NCI-H1417 treated with DMSO at 0.1 percent for 48 hours (cell line): ENCODE measurements at regions not wholly inside any gene's neighbourhood (a gene's known extent, or its start where the extent isn't known, plus 50 kb on each side); places are given as distances from the start of the nearest gene placed in this dataset.
"Not testable (repeated sequence)": the region's sequence is repeated elsewhere in the genome, so short reads cannot be mapped to it uniquely, and the experiment has no call there.

Source experiments
- DNase-seq: peaks from one replicate; lab custom pipeline; 2025; lab: John Stamatoyannopoulos, UW

DNA sequence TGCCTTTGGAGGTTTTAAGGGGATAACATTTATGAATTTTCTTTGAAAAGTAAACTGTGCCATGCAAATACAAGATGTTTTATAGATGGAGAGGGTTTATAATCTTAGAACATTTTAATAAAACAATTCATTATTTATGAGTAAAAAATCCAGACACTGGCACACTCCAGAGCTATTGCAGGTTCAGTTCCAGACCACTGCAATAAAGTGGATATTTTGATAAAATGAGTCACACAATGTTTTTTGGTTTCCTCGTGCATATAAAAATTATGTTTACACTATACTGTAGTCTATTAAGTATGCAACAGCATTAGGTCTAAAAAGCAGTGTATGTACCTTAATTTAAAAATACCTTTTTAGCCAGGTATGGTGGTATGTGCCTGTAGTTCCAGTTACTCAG lies 146.2 kb upstream of the ZBED5 start:
- DNase-seq: no peak

DNA sequence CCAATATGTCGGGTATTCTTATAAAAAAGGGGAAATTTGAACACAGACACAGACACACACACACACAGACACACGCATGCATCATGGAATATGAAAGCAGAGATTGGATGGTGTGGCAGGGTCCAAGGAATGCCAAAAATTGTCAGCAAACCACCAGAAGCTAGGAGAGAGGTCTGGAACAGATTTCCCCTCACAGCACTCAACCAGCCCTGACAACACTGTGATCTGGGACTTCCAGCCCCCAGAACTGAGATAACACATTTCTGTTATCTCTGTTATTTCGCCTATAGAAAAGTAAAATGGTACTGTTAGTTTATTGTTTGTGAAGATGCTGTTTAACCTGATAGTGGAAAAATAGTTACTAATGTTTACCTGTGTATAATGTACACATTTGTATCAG lies 145.4 kb upstream of the ZBED5 start:
- no peak for DNase-seq

DNA sequence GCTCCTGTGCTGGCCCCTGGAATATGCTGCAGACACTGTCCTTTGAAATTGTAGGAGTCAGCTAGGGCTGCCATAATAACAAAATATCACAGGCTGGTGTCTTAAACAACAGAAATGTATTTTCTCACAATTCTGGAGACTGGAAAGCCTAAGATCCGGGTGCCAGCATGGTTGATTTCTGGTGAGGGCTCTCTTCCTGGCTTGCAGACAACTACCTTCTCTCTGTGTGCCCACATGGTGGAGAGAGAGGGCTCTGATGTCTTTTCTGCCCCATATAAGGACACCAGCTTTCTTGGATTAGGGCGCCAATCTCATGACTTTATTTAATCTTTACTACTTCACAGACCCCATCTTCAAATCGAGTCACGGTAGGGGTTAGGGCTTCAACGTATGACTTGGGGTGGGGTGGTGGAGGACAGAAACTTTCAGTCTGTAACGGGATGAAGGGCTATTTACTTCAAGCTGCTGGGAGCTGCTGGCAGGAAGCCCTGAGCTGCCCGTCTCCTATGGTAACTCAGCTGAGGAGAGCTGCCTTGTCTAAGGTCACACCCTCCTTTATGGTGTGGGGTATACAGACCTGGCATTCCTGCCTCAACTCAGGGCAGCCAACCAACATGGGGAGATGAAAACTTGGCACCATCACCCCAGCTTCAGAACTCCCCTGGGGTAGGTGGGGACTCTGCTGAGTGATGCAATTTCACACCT lies 142.9 kb upstream of the ZBED5 start:
- no peak for DNase-seq

DNA sequence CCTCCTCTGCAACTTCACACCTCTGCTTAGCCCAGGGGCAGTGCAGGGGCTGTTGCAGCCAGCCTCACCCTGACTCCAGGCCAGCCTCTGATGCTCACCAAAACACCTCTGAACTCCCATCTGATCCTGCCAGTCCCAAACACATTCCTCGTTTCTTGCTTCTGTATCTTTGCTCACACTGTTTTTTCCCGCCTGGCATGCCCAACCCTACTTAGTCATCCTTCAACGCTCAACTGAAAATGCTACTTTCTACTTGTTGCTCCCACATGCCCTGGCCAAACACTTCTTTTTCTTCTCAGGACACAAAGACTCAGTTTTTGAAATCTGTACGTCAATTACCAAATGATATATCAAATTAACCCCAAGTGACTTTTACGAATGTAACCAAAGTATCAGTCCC lies 140.8 kb upstream of the ZBED5 start:
- DNase-seq: no peak

DNA sequence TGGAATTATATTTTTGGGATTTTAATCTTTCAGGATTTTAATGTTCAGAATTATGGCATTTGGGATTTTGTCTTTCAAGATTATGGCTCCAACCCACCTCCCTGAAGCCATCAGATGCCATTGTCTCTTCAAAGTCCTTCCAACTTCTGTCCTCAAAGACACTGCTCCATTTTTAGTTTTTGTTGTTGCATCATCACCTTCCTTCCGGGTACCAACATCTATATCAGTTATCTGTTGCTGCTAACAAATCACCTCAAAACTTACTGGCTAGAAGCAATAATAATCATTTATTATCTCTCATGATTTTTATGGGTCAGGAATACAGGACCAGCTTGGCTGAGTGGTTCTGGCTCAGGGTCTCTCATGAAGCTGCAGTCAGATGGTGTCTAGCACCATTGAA lies 138.8 kb upstream of the ZBED5 start:
- no peak for DNase-seq

DNA sequence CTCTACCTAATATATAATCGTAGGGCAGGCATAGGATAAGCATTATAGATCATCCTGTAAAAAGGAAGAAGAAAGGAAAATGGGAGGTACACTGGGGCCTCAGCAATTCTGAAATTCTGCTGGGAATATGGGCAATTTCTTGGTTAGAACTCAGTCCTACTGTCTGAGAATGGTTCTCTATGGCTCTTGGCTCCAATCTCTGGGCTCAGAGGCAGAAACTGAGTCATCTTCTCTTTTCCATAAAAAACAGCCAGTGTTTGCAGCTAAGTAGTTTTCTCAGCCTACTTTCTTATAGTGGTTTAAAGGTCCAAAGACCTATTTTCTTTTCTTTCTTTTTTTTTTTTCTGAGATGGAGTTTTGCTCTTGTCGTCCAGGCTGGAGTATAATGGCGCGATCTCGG lies 135.8 kb upstream of the ZBED5 start:
- no peak for DNase-seq

DNA sequence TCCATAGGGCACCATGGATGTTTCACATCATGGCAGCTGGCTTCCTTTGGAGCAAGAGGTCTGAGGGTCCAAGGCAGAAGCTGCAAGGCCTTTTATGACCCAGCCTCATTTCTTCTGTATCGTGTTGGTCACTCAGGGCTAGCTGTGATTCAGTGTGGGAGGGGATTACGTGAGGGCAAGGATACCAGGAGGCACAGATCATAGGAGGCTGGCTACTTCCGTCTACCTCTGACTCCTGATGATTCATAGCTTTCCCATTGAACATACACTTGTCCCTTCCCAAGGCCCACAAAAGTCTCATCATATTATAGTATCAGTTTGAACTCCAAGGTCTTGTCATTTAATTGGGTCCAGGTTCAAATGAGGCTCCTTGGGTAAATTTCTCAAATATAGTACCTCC lies 135.3 kb upstream of the ZBED5 start:
- no peak for DNase-seq

DNA sequence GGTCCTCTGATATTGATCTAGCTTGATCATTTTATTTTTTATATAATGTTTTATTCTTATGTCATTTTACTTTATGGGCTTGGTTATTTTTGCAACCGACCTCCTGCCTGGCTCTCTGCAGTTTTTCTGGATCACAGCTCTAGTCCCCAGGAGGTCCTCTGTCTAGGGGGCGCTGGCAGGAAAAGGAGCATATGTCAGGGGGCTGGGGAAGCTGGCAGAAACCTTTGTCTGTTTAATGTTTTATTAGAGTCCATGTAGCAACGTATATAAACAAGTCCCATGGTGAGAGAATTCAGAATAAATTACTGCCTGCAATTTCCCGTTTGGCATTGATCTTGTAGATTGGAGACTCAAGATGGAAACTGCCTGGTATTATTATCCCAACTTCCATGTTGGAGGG lies 133.5 kb upstream of the ZBED5 start:
- no peak for DNase-seq

DNA sequence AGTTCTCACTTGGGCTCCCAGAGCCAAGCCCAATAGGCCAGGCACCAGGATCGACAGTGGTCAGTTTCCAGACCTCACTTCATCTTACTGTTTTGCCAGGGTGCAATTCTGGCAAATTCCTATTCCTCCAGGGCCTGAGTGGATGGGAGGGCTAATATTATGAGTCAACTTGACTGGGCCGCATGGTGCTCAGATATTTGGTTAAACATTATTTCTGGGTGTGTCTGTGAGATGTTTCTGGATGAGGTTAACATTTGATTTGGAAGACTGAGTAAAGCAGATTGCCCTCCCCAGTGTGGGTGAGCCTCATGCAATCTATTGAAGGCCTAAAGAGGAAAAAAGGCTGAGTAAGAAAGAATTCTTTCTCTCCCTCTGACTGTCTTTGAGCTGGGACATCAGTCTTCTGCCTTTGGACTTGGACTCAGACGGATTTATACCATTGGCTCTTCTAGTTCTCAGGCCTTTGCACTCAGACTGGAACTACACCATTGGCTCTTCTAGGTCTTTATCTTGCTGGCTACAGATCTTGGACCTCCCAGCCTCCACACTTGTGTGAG lies 132.9 kb upstream of the ZBED5 start:
- no peak for DNase-seq

DNA sequence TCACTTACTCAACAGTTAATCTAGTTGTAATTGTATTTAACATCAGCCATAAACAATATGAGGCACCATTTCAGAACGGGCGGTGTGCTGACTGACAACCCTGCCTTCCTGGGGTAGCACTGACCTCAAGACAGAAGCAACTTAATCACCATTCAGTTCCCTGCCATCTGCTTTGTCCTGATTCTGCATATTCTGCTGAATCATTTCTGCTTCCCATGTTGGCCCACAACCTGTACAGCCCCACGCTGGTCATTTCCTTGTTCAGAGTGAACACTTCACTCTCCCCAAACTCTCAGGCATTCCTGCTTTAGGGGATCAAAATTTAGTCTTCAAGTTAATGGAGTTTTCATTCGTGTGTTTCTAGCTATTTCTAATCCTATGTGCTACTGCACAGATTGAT lies 132.3 kb upstream of the ZBED5 start:
- DNase-seq: no peak

DNA sequence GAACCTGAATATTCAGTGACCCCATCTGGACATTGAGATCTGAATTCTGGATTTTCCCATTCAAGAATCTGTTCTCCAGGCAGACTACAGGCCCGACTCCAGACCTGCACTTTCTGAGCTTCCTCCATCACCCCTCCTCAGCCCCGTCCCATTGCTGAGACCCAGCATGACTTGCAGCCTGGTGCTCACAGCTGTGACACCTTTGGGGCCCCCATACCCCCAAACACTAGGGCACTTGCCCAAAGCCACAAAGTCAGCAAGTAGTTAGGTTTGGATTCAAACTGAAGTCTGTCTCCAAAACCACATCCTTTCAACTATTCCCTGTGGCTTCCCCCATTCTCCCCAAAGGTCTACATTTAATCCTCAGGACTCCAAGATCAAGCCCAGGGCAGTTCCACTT lies 128.2 kb upstream of the ZBED5 start:
- no peak for DNase-seq

DNA sequence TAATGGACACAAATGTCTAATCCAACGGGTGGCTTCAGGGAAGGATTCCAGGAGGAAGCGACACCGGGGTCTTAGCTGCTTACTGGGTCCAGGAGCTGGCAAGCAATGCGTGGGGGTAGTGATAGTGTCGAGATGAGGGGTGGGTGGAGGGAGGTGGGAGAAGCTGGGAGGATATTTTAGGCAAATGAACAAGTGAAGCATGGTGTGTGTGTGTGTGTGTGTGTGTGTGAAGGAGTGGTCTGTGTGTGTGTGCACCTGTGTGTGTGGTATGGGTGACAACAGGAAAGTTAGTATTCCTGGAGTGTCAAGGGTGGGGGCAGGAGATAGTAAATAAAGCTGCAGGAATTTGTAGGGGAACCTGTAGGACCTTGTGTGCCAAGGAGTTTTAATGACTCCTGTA lies 126.9 kb upstream of the ZBED5 start:
- DNase-seq: no peak

DNA sequence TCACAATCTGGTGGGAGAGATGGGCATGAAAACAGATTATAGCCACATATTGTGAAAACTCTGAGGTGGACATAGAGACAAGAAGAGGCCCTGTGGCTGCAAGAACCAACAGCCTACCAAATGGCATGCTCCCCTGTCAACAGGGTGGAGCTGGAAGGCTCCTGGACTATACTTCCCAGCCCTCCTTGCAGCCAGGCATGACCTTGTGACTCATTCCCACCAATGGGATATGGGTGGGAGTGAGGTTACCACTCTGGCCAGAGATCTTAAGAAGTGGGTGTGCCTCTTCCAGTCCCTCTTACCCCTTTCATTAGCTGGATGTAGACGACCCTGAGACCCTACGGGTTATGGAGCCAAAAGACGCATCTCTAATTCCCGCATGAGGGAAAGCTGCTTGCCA lies 126.4 kb upstream of the ZBED5 start:
- no peak for DNase-seq

DNA sequence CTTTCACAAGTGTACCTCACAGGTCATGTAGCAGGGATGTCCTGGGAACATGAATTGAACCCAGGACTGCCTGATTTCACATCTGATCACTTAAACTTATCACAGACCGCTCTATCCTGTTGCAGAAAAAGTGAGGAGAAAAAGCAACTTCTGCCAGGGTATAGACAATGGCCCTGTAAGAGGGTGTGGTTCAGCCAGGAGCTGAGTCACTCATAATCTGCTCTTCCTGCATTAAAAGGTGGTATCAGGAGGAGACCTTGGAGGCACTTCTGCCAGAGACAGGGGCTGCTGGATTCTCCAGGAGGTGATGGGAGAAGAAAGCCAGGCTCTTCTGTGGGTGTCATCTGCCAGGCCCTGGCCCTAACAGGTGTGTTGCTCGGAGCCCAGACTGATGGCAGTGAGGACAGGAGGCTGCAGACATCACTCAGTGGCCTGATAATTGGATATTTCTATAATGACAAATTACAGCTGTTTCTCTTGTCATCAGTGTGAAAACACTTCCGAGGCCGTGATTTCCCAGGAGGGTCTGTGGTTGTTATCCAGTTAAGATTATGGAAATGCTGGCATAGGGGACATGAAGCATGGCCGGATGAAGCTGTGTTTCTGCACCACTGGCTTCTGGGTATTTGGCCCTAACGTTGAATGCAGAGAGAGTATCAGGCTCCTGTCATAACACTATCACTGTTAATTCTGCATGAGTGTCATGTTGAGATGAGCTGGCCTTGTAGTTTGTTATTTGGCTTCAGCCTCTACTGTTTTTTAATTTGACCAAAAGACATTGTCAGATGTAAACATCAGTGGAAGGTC lies 125.1 kb upstream of the ZBED5 start:
- DNase-seq: no peak

DNA sequence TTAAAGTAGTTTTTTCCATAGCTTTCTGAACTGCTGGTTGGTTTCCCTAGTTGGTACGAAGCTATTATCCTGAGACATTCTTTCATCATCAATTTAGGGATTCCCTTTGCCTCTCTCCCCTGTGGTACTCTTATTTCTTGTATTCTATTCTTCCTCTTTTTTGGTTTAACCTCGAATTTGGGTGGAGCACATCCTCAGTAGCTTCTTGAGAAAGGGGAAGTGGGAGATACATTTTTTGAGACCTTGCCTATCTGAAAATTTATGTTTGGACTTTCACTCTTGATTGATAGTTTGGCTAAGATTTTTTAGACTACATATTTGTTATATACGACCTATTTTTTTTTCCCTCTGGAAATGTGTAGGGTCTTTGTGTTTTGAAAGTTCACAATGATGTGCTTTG lies 121.7 kb upstream of the ZBED5 start:
- no peak for DNase-seq

DNA sequence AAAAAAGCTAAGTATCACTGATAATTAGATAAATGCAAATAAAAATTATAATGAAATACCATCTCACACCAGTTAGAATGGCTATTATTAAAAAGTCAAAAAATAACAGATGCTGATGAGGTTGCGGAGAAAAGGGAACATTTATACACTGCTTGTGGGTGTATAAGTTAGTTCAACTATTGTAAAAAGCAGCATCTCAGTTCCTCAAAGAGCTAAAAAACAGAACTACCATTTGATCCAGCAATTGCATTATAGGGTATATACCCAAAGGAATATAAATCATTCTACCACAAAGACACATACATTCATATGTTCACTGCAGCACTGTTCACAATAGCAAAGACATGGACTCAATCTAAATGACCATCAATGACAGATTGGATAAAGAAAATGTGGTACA lies 120.3 kb upstream of the ZBED5 start:
- DNase-seq: no peak

DNA sequence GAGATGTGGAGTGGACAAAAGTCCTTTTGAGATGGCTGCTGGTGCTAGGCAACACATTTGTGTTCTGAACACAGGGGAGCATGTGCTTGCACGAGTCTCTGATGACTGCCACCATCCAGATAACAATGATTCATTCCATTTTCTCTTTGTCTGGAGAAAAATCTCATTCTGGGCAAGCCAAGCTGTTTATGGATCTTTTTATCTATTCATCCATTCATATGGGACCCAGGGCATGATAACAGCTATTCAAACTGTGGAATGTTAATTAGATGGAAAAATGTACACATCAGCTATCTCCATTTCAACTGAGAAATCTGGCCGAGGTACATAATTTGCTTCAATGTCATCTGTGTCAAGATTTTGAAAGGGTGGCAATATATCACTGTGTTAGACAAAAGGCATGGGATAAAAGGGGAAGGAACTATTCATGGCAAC lies 117.5 kb upstream of the ZBED5 start:
- DNase-seq: no peak

DNA sequence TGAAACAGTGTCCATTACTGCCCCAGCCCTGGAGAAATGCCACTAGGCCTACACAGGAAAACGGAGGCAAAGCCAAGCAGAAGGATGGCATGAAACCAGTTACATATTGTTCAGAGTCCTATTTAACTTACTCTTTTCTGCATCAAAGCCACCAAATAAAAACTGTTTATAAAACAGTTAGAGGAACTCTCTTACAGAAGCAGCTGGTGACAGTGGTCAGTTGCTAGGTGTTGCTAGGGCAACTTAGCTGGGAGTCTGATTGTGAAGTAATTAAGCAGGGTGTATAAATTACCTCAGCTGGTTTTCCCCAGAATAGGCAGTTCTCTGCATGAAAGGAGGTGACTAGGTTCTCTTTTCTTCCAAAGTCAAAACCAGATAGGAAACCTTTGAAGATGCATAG lies 115.6 kb upstream of the ZBED5 start:
- DNase-seq: peak; percentile 60

DNA sequence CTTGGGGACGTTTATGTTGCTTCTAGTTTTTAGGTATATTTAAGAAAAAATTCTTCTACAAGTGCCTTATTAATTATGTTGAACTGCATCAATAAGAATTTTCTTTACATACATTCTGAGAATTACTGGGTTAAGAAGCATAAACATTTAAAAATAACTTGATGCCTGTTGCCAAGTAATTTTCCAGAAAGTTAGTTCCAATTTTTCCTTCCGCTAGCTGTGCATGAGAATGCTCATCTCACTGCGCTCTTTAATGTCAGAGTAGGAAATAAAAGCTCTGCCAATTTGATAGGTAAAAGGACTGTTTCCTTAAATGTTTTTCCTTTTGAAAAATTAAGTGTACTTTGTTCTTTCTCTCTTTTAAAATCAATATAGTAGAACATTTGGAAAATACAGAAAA lies 113.1 kb upstream of the ZBED5 start:
- no peak for DNase-seq

DNA sequence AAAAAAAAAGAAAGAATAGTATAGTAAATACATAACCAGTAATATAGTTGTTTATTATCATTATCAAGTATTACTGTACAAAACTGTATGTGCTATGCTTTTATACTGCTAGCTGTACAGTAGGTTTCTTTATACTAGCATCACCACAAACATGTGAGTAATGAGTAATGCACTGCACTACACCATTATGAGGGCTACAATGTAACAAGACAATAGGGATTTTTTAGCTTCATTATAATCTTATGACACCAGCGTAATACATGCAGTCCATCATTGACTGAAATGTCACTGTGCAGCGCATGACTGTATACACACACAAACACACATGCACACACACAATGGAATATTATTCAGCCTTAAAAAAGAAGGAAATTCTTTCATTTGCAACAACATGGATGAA lies 111.5 kb upstream of the ZBED5 start:
- no peak for DNase-seq

DNA sequence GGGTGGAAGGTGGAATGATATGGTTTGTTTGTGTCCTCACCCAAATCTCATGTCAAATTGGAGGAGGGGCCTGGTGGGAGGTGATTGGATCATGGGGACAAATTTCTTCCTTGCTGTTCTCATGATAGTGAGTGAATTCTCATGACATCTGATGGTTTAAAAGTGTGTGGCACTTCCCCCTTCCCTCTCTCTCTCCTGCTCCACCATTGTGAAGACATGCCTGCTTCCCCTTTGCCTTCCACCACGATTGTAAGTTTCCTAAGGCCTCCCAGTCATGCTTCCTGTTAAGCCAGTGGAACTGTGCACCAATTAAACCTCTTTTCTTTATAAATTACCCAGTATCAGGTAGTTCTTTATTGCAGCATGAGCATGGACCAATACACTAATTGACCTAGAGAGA lies 99.0 kb upstream of the ZBED5 start:
- not testable (repeated sequence) for DNase-seq

DNA sequence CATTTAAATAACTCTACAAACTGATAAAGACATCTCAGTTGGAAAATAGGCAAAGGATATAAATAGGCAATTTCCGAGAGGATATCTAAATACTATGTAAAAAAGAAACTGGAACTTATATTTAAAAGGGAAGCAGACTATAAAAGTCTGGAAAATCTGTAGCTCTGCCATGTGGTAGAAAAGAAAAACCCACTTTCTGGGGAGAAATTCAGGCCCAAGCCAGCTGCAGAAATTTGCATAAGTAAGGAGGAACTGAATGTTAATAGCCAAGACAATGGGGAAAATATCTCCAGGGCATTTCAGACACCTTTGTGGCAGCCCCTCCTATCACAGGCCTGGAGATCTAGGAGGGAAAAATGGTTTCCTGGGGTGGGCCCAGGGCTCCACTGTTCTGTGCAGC lies 97.8 kb upstream of the ZBED5 start:
- DNase-seq: no peak

DNA sequence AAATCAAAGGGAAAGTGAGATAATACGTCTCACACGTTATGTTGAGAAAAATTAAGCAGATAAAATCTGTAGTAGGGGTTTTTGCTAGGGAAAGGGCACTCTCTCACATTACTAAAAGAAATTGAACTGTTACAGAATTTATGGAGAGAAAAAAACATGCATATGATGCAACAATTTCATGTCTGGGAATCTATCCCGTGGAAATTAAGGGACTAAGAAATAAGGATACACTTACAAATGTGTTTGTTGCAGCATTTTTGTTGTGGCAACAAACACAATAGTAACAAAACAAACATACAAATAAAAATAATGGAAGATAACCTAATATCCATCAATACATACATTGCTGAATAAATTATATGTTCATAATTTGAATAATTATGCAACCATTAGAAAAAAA lies 96.3 kb upstream of the ZBED5 start:
- no peak for DNase-seq

DNA sequence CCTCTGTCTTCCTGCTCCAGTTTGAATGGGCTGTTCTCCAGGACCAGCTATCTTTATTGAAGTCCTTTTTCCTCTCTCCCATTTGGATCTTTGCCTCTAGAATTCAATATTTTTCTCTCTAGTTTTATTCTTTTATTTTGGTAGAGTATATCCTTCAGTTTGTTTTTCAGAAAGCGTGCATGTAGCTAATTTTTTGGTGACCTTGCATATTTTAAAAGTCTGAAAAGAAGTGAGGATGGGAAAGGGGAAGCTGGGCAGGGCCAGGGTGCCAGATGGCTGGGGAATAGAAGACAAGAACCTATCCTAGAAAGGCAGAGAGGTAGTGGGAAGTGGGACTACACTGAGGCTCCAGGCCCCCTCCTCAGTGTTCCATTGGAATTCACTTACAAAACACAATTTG lies 95.0 kb upstream of the ZBED5 start:
- DNase-seq: no peak
